ENCODE measurements at regions not wholly inside any gene's neighbourhood (a gene's known extent, or its start where the extent isn't known, plus 50 kb on each side); places are given as distances from the start of the nearest gene placed in this dataset.
"Not testable (repeated sequence)": the region's sequence is repeated elsewhere in the genome, so short reads cannot be mapped to it uniquely, and the experiment has no call there.

- TF ChIP-seq CTCF, EP300, POLR2A (IDR thresholded peaks at IDR 0.05): not testable (repeated sequence)
These were observed 376.6 kb downstream of the BCL2L11 start for GRCh38 chr2:111497270-111497669.

Data from gastroesophageal sphincter (tissue), 3 donors.